GM19395 (cell line): ENCODE measurements at regions not wholly inside any gene's neighbourhood (a gene's known extent, or its start where the extent isn't known, plus 50 kb on each side); places are given as distances from the start of the nearest gene placed in this dataset.
"Not testable (repeated sequence)": the region's sequence is repeated elsewhere in the genome, so short reads cannot be mapped to it uniquely, and the experiment has no call there.

ENCODE experiments used
- ATAC-seq: cut with Tn5 transposase; IDR thresholded peaks from one replicate; pipeline ENCODE4 v1.9.1; 2021; ENCODE audit warnings: mild to moderate bottlenecking, moderate library complexity; ENCODE audit not compliant: unreplicated experiment

DNA sequence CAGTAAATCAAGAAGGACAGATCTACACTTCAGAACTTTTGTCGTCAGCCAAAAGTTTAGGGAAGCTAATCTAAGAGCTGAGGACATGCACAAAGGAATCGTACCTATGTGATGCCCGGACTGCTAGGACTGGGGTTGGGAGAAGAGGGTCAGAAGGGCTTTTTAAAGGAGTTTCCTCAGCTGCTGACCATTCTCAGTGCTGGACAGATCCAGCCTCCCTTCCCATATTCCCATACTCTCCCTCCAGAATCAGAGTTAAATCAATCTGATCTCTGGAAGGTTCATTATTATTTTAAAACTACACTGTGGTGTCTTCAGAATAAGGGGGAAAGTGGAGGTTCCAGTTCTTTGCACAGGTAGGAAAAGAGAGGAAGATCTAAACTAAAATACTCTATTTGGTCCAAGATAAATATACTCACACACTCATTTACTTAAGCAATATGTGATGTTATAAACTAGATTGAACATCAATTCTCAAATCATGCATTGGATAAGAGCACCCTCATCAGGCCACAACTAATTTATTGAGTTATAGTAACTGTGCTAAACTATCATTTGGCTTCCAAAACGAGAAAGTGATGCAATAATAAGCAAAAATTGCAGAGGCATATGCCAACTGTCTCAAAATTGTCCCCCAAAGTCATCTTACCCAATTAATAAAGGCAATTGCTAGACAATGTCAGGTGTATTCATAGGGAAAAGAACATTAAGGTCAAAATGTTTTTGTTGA, 124.7 kb downstream of the HNRNPD start:
- no peak for ATAC-seq

DNA sequence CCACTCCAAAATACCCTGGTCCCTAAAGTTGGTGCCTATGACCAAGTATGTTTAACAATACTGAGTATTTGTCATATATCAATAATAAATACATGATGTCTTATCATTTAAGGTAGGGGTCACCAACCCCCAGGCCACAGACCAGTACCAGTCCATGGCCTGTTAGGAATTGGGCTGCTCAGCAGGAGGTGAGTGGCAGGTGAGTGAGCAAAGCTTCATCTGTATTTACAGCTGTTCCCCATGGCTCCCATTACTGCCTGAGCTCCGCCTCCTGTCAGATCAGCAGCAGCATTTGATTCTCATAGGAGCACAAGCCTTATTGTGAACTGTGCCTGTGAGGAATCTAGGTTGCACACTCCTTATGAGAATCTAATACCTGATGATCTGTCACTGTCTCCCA, 126.2 kb downstream of the HNRNPD start:
- no peak for ATAC-seq

DNA sequence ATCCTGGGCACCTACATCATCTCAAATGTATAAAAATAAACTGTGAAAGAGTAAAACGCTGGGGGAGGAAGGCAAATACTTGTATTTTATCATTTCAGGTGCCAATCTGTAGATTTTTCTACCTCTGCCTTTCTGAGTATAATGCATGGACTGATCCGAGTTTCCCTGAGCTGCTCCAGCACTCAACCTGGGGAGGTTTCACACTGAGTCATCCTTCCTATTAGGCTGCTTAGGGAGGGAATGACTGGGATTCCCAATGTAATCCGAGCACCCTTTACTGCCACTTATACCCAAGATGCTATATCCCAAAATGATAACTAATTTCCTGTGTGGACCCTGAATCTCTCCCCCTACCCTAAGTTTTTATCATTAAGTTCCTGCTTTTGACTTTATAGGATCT, 126.6 kb downstream of the HNRNPD start:
- ATAC-seq: no peak

DNA sequence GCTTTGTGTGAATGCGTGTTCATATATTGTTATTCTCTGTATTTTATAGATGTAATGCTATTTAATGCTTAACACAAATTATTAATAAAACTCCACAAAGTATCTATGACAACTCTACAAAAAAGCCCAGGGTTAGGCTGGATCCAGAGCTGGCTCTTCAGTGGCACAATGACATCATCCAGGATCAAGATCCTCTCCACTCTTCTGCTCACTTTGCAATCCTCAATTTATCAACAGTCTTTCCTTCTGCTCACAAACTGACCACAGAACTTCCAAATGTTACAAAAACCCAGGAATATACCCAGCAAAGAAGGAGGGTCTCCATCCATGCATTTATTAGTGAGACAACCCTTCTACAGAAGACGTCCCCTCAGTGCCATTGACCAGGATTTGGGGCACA, 132.3 kb downstream of the HNRNPD start:
- no peak for ATAC-seq

GRCh38 chr4:82240410-82240809, 133.4 kb downstream of the HNRNPD start:
- no peak for ATAC-seq

- not testable (repeated sequence) for ATAC-seq
Observed at GRCh38 chr4:82237142-82237541, 136.6 kb downstream of the HNRNPD start.

GRCh38 chr4:82235346-82235745, 138.4 kb downstream of the HNRNPD start:
- no peak for ATAC-seq

DNA sequence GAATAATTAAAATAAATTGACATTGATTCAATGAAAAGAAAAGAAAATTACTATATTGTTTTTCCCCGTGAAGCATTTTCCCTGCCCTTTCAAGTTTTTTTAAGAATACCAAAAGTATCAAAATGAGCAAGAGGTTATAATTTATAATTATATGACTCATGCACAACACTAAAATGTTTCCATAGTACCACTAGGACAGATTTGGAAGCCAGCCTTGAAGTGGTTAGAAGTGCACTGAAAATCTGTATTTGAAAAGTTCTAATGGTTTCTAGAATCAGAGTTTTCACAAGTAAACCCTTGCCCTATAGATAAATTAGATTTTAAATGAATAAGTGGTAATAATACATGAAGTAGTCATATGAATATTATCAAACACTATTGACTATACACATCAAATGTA, 140.9 kb downstream of the HNRNPD start:
- no peak for ATAC-seq

DNA sequence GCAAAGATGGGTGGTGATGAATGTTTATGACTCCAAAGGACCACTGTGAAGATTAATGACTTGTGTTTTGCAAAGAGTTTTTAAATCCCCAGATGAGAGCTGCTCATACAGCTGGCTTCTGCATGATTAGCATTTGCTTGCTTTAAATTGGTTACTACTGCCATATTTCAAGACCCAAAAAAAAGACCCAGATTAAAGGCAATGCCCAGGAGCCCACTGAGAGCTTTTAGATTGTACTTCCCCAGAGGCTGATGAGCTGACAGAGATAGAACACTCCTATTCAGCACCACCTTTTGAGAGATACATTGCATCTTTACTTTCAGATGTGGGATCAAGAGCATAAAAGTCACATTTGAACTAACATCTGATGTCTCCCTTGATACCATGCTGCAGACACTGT, 142.0 kb downstream of the HNRNPD start:
- ATAC-seq: no peak

- ATAC-seq: no peak
Observed at GRCh38 chr4:82230306-82230705, 143.5 kb downstream of the HNRNPD start.

- ATAC-seq: no peak
Observed at GRCh38 chr4:82225030-82225429, 148.8 kb downstream of the HNRNPD start.

DNA sequence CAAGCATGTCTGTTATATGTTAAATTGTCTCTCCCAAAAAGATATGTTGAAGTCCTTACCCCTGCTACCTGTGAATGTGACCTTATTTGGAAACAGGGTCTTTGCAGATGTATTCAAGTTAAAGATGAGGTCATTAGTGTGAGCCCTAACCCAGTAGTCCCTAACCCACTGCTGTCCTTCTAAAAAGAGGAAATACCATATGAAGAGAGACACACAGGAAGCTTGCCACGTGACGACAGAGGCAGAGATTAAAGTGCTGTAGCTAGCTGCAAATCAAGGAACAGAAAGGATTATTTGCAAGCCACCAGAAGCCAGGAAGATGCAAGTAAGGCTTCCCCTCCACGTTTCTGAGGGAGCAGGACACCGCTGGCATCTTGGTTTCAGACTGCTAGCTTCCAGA, 150.1 kb downstream of the HNRNPD start:
- no peak for ATAC-seq

DNA sequence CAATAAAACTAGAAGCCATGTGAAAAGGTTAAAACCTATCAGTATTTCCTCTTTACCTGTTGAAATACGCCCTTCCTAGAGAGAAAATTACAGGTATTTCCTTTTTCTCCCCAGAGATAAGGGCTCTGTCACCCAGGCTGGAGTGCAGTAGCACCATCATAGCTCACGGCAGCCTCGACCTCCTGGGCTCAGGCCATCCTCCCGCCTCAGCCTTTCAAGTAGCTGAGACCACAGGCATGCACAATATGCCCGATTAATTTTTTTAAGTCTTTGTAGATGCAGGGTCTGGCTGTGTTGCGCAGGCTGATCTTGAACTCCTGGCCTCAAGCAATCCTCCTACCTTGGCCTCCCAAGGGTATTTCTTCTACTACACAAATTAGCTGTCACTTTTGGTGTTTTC, 154.4 kb downstream of the HNRNPD start:
- ATAC-seq: no peak

- ATAC-seq: no peak
Observed at GRCh38 chr4:82217986-82218715, 155.6 kb downstream of the HNRNPD start.

DNA sequence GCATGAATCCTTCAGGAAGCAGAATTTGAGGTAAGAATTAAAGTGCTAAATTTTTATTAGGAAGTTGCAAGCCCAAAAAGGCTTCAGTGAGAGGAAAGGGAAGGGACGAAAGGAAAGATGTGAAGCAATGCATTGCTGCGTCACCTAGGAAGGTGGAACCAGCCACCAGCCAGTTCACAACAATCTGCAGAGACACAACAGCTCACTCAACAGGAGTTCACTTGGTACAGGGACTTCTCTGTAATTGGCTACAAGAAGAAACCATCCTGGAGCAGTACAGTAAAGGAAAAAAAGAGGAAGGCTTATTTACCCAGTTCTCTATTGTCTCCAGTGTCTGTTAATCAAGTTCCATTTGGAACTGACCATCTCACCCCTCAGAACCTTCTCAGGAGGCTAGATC, 157.6 kb downstream of the HNRNPD start:
- no peak for ATAC-seq

DNA sequence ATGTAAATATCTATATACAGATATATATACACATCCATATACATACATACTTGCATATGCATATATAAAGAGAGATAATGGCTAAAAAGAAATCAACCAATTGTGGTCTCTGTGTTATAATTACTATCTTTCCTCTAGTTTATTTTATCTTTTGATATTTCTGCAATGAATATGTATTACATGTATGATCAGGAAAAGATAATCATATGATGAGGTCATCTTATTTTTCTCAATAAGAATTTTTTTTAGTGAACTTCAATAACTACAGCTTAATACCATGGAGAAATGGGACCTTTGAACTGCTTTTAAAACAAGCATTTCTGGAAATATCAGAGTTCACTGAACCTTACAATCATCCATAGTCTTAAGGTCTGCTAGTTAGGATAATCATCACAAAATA, 158.0 kb downstream of the HNRNPD start:
- no peak for ATAC-seq

DNA sequence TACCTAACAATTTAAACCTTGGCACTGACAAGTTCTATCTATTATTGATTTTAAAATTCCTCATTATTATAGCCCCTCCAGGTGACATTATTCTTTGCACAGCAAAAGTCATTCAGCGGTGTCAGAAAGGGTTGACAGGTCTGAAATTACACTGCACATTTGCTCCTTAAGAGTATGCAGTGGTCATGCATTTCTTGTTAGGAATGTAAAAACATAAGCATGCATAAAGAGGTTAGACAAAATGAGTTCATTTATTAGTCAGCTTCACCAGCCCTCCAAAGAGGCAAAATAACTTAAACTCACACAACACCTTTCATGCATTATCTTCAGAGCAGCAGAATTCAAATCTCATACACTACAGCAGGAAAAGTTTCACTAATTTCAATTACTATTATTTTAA, 158.8 kb downstream of the HNRNPD start:
- no peak for ATAC-seq

DNA sequence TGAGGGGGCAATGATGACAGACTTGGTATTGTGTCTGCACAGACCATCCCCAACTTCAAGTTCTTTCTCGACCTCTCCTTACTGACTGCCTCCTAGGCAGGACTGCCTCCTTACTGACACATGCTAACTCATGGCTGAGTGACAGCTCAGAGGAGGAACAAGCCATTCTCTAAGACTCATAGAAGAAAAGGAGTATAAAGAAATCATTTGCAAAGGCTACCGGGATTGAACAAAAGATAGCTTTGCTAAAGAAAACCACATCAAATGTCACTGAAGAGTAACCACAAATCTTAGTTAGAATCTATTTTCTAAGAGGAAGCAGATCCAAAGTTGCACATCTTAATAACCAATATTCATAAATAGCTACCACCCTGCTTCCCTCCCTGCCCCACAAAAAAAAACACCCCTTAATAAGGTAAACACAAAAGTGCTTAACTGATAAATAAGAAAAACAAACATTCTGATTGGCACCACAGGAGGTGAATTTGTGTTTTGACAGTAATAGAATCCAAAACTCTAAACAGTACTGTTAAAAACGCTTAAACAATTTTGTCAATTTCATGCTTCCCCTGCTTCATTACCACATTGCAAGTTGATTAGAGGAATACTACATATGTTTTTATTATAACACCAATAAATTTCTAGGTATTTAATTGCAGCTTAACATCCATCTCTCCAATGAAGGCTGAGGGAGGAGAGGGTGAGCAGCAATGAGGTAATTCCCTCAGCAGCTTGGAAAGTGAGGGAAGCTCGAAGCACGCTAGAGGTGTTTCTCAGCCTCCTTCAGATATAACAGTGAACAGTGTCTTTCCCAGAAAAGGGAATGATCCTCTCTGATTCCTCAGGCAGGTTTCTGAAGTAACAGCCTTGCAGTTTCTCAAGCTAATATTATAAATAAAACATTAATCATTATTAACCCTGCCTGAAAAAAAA, 160.0 kb downstream of the HNRNPD start:
- ATAC-seq: no peak

DNA sequence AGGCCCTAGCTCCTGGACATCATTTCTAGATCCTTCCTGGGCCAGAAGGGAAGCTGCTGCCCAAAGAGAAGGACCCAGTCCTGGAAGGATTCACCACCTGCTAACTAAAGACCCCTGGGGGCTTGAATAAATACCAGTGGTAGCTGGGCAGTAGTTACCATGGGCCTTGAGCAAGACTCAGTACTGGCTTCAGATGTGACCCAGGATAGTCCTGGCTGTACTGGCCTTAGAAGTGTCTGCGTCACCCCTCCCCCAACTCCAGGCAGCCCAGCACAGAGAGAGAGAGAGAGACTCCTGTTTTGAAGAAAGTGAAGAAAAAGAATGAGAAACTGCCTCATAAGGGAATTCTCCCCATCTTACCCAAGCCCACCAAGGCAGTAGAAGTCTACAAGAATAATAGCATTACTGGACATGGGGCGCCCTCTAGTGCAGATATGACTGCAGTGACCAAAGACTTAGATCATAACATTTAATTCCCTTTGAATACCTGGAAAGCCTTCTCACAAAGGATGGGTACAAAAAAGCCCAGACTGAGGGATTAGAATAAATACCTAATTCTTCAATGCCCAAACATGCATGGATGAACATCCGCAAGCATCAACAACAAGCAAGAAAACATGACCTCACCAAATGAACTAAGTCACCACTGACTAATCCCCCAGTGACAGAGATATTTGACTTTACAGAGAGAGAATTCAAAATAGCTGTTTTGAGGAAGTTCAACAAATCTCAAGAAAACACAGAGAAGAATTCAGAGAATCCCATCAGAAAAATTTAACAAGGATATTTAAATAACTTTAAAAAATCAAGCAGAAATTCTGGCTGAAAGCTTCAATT, 171.8 kb downstream of the HNRNPD start:
- ATAC-seq: peak; percentile 53

- ATAC-seq: no peak
Observed at GRCh38 chr4:82201303-82201702, 172.5 kb downstream of the HNRNPD start.

GRCh38 chr4:82200046-82200445, 173.7 kb downstream of the HNRNPD start:
- ATAC-seq: no peak
